Mesothelial cell of epicardium (in vitro differentiated cells): ENCODE measurements at regions not wholly inside any gene's neighbourhood (a gene's known extent, or its start where the extent isn't known, plus 50 kb on each side); places are given as distances from the start of the nearest gene placed in this dataset.

Experiments used
- DNase-seq, 2 experiments: peaks; one replicate each; pipeline ENCODE4 v3.0.0; 2021; ENCODE audit warnings: low spot score in 2 of 2; ENCODE audit not compliant: unreplicated experiment in 2 of 2
- H3K27ac Mint-ChIP-seq: 2 replicates; pipeline ENCODE4 v1.8.0; 2021; ENCODE audit warnings: mixed read lengths
- H3K27me3 Mint-ChIP-seq: 2 replicates; pipeline ENCODE4 v1.8.0; 2021; ENCODE audit warnings: low read depth, mixed read lengths
- H3K36me3 Mint-ChIP-seq: 2 replicates; pipeline ENCODE4 v1.8.0; 2021; ENCODE audit warnings: mixed read lengths
- H3K4me1 Mint-ChIP-seq: 2 replicates; pipeline ENCODE4 v1.8.0; 2021; ENCODE audit warnings: mixed read lengths
- H3K4me3 Mint-ChIP-seq: 2 replicates; pipeline ENCODE4 v1.8.0; 2021; ENCODE audit warnings: mild to moderate bottlenecking, moderate library complexity, mixed read lengths
- H3K9me3 Mint-ChIP-seq: 2 replicates; pipeline ENCODE4 v1.8.0; 2021; ENCODE audit warnings: mixed read lengths
- TF ChIP-seq, protein P1 (sequence below): fragments of 200-600 bp; sonication (generic); IDR thresholded peaks from one replicate; pipeline ENCODE4 v1.5.0; 2021; ENCODE audit warnings: antibody characterized with exemption; ENCODE audit not compliant: unreplicated experiment

DNA sequence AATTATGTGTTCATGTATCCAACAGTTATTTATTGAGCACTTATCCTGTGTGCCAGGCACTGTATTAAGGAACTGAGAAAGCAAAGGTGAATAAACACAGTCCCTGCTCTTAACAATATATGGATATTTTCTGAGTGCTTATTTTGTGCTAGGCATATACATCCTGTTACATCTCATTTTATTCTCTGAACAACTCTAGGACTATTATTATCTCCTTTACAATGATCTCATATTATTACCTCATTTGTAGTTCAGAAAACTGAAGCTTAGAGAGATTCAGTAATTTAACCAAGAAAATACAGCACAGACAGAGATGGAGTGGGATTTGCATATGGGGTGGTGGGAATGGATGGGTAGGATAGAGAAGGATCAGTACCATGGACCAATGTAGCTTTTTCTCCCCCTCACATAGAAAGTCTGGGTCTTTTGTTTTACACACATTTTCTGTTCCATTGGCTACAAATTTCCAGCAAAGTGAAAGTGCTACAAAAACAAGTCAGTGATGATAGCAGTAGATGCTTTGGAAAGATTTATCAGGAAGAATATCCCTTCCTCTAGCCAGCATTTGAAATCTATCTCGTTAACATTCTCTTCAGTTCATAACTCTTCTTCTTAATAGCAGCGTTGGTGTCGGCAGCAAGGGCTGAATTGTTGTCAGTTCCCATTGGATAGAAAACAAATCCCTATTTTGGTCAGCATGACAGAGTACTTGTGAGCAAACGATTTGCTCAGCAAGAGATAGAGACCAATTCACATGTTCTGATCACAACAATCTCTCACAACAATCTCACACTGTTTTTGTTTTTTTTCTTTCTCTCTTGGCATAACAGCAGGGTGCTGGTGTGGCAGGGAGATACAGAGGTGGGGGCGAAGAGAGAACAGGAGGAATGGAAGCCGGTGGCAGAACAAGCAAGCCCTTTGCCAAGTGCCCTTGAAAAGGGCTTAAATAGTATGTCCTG, 102.2 kb upstream of the KCTD1 start:
- H3K27ac Mint-ChIP-seq: no peak overlapping the region
- no peaks in the 10 kb centered on the region for H3K36me3 Mint-ChIP-seq
- no peak overlapping the region for H3K4me3 Mint-ChIP-seq
- no peaks in the 10 kb centered on the region for H3K9me3 Mint-ChIP-seq
- no peak for DNase-seq
- H3K27me3 Mint-ChIP-seq: peaks cover 4% of the 10 kb centered on the region
- peaks cover 23% of the 10 kb centered on the region for H3K4me1 Mint-ChIP-seq
- TF ChIP-seq, protein P1, sequence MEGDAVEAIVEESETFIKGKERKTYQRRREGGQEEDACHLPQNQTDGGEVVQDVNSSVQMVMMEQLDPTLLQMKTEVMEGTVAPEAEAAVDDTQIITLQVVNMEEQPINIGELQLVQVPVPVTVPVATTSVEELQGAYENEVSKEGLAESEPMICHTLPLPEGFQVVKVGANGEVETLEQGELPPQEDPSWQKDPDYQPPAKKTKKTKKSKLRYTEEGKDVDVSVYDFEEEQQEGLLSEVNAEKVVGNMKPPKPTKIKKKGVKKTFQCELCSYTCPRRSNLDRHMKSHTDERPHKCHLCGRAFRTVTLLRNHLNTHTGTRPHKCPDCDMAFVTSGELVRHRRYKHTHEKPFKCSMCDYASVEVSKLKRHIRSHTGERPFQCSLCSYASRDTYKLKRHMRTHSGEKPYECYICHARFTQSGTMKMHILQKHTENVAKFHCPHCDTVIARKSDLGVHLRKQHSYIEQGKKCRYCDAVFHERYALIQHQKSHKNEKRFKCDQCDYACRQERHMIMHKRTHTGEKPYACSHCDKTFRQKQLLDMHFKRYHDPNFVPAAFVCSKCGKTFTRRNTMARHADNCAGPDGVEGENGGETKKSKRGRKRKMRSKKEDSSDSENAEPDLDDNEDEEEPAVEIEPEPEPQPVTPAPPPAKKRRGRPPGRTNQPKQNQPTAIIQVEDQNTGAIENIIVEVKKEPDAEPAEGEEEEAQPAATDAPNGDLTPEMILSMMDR: no peak

DNA sequence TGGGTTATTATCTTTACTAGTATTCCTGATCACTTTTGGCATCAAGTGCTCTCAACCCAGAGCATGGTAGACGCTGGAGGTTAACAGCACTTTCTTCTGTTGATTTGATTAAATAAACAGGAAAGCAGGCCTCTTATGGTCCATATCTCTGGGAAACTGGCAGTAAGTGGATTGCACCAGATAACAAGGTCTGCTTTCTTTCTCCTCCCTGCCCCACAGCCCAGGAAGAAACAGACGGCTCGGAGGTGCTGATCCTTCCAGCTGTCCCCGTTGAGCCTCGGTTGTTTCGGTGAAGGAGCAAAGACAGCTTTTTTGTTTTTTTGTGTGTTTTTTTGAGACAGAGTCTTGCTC, 100.8 kb upstream of the KCTD1 start:
- peaks cover 4% of the 10 kb centered on the region for H3K27me3 Mint-ChIP-seq
- H3K36me3 Mint-ChIP-seq: no peaks in the 10 kb centered on the region
- TF ChIP-seq, protein P1: no peak
- no peak overlapping the region for H3K27ac Mint-ChIP-seq
- H3K4me3 Mint-ChIP-seq: no peak overlapping the region
- peaks cover 15% of the 10 kb centered on the region for H3K4me1 Mint-ChIP-seq
- H3K9me3 Mint-ChIP-seq: no peaks in the 10 kb centered on the region
- no peak for DNase-seq

DNA sequence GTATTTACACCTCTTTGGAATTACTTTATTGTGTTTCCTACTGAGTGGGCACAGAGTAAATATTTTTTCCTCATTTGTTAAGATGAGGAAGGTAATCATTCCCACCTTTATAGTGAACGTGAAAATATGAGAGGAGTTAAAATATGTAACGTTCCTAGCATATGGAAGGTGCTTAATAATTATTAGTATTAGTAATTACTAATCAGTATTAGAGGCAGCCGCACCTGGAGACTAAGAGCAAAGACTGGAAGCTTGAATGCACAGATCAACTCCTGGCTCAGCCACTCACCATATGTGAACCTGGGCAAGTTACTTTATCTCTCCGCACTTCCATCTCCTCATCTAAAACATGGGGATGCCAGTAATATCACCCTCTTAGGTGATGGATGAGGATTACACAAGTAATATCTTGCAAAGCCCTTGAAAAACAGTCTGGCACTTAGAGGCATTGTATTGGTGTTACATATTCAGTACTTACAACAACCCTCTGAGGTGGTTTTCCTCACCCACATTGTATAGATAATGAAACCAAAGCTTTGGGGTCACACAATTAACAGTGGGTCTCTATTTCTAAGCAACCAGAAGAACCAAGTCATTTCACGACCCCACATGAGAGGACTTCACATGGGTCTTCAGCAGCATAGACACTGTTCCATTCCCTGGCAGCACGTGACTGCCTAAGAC, 100.3 kb upstream of the KCTD1 start:
- H3K27ac Mint-ChIP-seq: no peak overlapping the region
- H3K27me3 Mint-ChIP-seq: peaks cover 4% of the 10 kb centered on the region
- DNase-seq: no peak
- TF ChIP-seq, protein P1: no peak
- no peaks in the 10 kb centered on the region for H3K36me3 Mint-ChIP-seq
- H3K4me1 Mint-ChIP-seq: peaks cover 15% of the 10 kb centered on the region
- H3K9me3 Mint-ChIP-seq: no peaks in the 10 kb centered on the region
- no peak overlapping the region for H3K4me3 Mint-ChIP-seq

DNA sequence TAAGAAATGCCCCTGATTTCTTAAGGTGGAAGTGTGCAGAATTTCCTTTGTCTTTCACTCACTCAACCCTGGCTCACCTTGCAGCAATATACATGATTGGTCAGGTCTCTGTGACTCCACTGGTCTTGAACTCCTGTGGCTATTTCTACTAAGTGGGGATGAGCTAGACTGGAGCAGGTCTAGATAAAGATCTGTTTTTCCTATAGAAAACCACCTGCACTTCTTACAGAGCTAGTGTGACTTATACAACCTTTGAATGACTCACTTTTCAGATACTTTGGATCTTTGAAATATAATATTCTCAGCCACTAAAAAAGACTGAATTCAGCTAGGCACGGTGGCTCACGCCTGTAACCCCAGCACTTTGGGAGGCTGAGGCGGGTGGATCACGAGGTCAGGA, 98.5 kb upstream of the KCTD1 start:
- H3K27me3 Mint-ChIP-seq: no peaks in the 10 kb centered on the region
- H3K4me1 Mint-ChIP-seq: peaks cover 15% of the 10 kb centered on the region
- no peaks in the 10 kb centered on the region for H3K9me3 Mint-ChIP-seq
- no peaks in the 10 kb centered on the region for H3K36me3 Mint-ChIP-seq
- TF ChIP-seq, protein P1: no peak
- no peak overlapping the region for H3K27ac Mint-ChIP-seq
- no peak for DNase-seq
- no peak overlapping the region for H3K4me3 Mint-ChIP-seq

DNA sequence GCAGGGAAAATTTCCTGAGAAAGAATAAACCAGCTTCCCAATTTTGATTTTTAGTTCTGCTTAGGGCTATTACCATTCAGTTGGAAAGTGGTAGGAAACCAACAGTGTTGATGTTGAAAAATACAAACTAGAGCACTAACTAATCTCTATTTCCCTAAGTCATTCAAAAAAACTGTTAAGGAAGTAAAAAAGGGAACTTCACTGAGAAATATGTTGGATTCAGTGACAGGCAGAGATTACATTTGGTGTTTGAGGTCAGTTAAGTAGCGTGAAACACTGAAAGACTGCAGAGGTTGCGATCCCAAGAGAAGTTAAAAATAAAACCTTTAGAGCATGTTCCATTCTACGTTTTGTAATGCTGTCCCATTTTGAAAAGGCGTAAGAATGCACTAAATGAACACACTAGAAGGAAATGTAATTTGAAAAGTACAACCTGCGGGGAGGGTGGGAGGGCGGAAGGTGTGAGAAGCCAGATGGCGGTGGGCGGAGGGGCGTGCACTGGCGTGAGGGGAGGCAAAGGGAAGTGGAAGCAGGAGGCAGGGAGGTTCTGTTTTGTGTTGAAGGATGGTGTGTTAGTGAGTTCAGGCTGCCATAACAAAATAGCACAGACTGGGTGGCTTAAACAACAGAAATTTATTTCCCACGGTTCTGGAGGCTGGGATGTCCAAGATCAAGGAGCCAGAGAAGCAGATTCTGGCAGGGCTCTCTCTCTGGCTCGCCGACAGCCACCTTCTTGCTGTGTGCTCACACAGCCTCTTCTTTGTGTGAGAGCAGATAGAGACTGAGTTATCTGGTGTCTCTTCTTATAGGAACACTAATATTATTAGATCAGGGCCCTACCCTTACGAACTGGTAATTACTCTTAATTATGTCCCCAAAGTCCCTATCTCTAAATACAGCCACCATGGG, 94.3 kb upstream of the KCTD1 start:
- no peaks in the 10 kb centered on the region for H3K36me3 Mint-ChIP-seq
- TF ChIP-seq, protein P1: no peak
- no peak for DNase-seq
- H3K27me3 Mint-ChIP-seq: no peaks in the 10 kb centered on the region
- H3K9me3 Mint-ChIP-seq: no peaks in the 10 kb centered on the region
- H3K4me3 Mint-ChIP-seq: no peak overlapping the region
- H3K27ac Mint-ChIP-seq: no peak overlapping the region
- H3K4me1 Mint-ChIP-seq: peaks cover 7% of the 10 kb centered on the region
